Transverse colon (tissue), 4 donors: ENCODE measurements at regions not wholly inside any gene's neighbourhood (a gene's known extent, or its start where the extent isn't known, plus 50 kb on each side); places are given as distances from the start of the nearest gene placed in this dataset.

Experiments
- DNase-seq: peaks from one replicate; pipeline ENCODE4 v3.0.0-alpha.2; 2019
- H3K27ac ChIP-seq, 4 donors: fragments of 200-600 bp; sonication (generic); 2 replicates each; pipeline ENCODE4 v1.5.1; 2016 to 2018; ENCODE audit warnings: inconsistent platforms in 4 of 4
- H3K27me3 ChIP-seq: fragments of 200-600 bp; sonication (generic); 2 replicates; pipeline ENCODE4 v1.5.1; 2017; ENCODE audit warnings: inconsistent platforms
- H3K36me3 ChIP-seq, 4 donors: fragments of 200-600 bp; sonication (generic); 2 replicates each; pipeline ENCODE4 v1.5.1; 2017 to 2019; ENCODE audit warnings: inconsistent platforms in 4 of 4
- H3K4me1 ChIP-seq, 4 donors: fragments of 200-600 bp; sonication (generic); 2 replicates each; pipeline ENCODE4 v1.5.1; 2017 to 2020; ENCODE audit warnings: inconsistent platforms in 4 of 4
- H3K4me3 ChIP-seq, 4 donors: fragments of 200-600 bp; sonication (generic); 1 replicate in 1 of 4; 2 replicates in 3 of 4; pipeline versions ENCODE4 v1.5.1 to v1.6.1; 2017 to 2019; ENCODE audit warnings: inconsistent platforms in 4 of 4
- H3K9me3 ChIP-seq, 2 donors: fragments of 200-600 bp; sonication (generic); 2 replicates each; pipeline ENCODE4 v1.5.1; 2017 to 2019; ENCODE audit warnings: inconsistent platforms in 2 of 2
- CTCF ChIP-seq, 5 experiments: fragments of 200-600 bp in 3 of 5; fragments of 450-650 bp in 2 of 5; sonication (generic) in 3 of 5; IDR thresholded peaks; 1 replicate in 2 of 5; 2 replicates in 3 of 5; pipeline ENCODE4 v1.5.1; 2016 to 2017; ENCODE audit warnings: antibody characterized with exemption in 5 of 5, inconsistent platforms in 3 of 5, mild to moderate bottlenecking in 2 of 5, moderate library complexity in 1 of 5
- EP300 ChIP-seq: sonication (generic); formaldehyde crosslinking; IDR thresholded peaks from one replicate; pipeline ENCODE4 v1.6.1; 2017; ENCODE audit warnings: antibody characterized with exemption, low read depth
- POLR2A ChIP-seq: fragments of 450-650 bp; IDR thresholded peaks from one replicate; pipeline ENCODE4 v1.6.1; 2016; ENCODE audit warnings: antibody characterized with exemption, mild to moderate bottlenecking, moderate library complexity
- POLR2AphosphoS5 ChIP-seq, 3 donors: sonication (generic); formaldehyde crosslinking; IDR thresholded peaks; one replicate each; pipeline ENCODE4 v1.6.1; 2016; ENCODE audit warnings: antibody characterized with exemption in 3 of 3
- WGBS, 2 donors: methylation state at CpG; one replicate each; pipeline ENCODE4 v1.1.5; 2018; ENCODE audit warnings: low coverage in 1 of 2; 5-methylcytosine and 5-hydroxymethylcytosine counted together
- in situ Hi-C, 4 donors: fragments of 200-750 bp; cut with MboI; loops; one replicate each; pipeline versions ENCODE4 v1.15.0 to v1.15.1; 2017; ENCODE audit warnings: low sequenced_read_pairs in 3 of 4, low pct_ligation_motif_present in 1 of 4, low pct_unique_long_range_greater_than_20kb in 1 of 4
- intact Hi-C: fragments of 100-400 bp; cut with DNase I; formaldehyde crosslinking; loops from one replicate; pipeline ENCODE4 v1.15.1; 2023; ENCODE audit warnings: low total_unique reads

GRCh38 chr3:38950581-38950980, 101.2 kb downstream of the SCN11A start:
- no peaks in the 10 kb centered on the region for H3K4me1 ChIP-seq
- WGBS, 2 donors, result 76 to 86% methylated on average over 2 to 5 of the region's 5 CpGs
- H3K4me3 ChIP-seq, result no peak overlapping the region
- H3K27me3 ChIP-seq, result no peaks in the 10 kb centered on the region
- no peak overlapping the region for H3K27ac ChIP-seq
- DNase-seq, result no peak
- no peaks in the 10 kb centered on the region for H3K36me3 ChIP-seq
- TF ChIP-seq POLR2AphosphoS5 (IDR thresholded peaks at IDR 0.05), result no peak
- TF ChIP-seq EP300, result no peak
- no peak for TF ChIP-seq CTCF (IDR thresholded peaks at IDR 0.05)
- no peak for TF ChIP-seq POLR2A
- intact Hi-C loops, result no loop called here
- no peaks in the 10 kb centered on the region for H3K9me3 ChIP-seq
- in situ Hi-C loops, result no loop called here

GRCh38 chr3:38949994-38950393, 101.8 kb downstream of the SCN11A start:
- H3K36me3 ChIP-seq, result no peaks in the 10 kb centered on the region
- no peaks in the 10 kb centered on the region for H3K4me1 ChIP-seq
- TF ChIP-seq POLR2AphosphoS5 (IDR thresholded peaks at IDR 0.05) (no peak), EP300 (no peak), POLR2A (no peak), CTCF (IDR thresholded peaks at IDR 0.05) (no peak)
- in situ Hi-C loops (no loop called here), intact Hi-C loops (no loop called here)
- no peak overlapping the region for H3K4me3 ChIP-seq
- no peaks in the 10 kb centered on the region for H3K9me3 ChIP-seq
- no peaks in the 10 kb centered on the region for H3K27me3 ChIP-seq
- no peak overlapping the region for H3K27ac ChIP-seq
- 83% methylated on average over 9 of the region's 9 CpGs; no CpG with 5 or more reads in 1 of the 2 donors for WGBS, 2 donors
- DNase-seq, result no peak

GRCh38 chr3:38940394-38940793, 111.3 kb downstream of the SCN11A start:
- DNase-seq, result no peak
- no peak overlapping the region for H3K27ac ChIP-seq
- H3K27me3 ChIP-seq, result no peaks in the 10 kb centered on the region
- no peaks in the 10 kb centered on the region for H3K36me3 ChIP-seq
- WGBS, 2 donors, result 56 to 58% methylated on average over 3 of the region's 3 CpGs
- H3K4me3 ChIP-seq, result no peak overlapping the region
- TF ChIP-seq POLR2AphosphoS5 (IDR thresholded peaks at IDR 0.05) (no peak), POLR2A (no peak), CTCF (IDR thresholded peaks at IDR 0.05) (no peak), EP300 (no peak)
- H3K9me3 ChIP-seq, result no peaks in the 10 kb centered on the region
- in situ Hi-C loops (no loop called here), intact Hi-C loops (no loop called here)
- no peaks in the 10 kb centered on the region for H3K4me1 ChIP-seq

GRCh38 chr3:38925351-38925750, 109.3 kb upstream of the SCN10A start:
- WGBS, 2 donors, result 66 to 87% methylated on average over 3 to 6 of the region's 6 CpGs

More at GRCh38 chr3:38925351-38925750, 109.3 kb upstream of the SCN10A start:
- Histone ChIP-seq H3K27me3 (no peaks in the 10 kb centered on the region), H3K27ac (no peak overlapping the region), H3K36me3 (no peaks in the 10 kb centered on the region), H3K4me1 (no peaks in the 10 kb centered on the region), H3K9me3 (no peaks in the 10 kb centered on the region), H3K4me3 (no peak overlapping the region)
- in situ Hi-C loops, result no loop called here
- DNase-seq, result no peak
- TF ChIP-seq CTCF (IDR thresholded peaks at IDR 0.05) (no peak), EP300 (no peak), POLR2A (no peak), POLR2AphosphoS5 (IDR thresholded peaks at IDR 0.05) (no peak)
- intact Hi-C loops, result no loop called here
